Peyer's patch (tissue), 4 donors: ENCODE measurements at regions not wholly inside any gene's neighbourhood (a gene's known extent, or its start where the extent isn't known, plus 50 kb on each side); places are given as distances from the start of the nearest gene placed in this dataset.

Source experiments
- POLR2A ChIP-seq, 2 donors: fragments of 450-650 bp; IDR thresholded peaks; one replicate each; pipeline ENCODE4 v1.5.1; 2017; ENCODE audit warnings: antibody characterized with exemption in 2 of 2, mild to moderate bottlenecking in 2 of 2, moderate library complexity in 2 of 2
- TF ChIP-seq, protein P1 (sequence below), 6 experiments: fragments of 450-650 bp in 4 of 6; fragments of 200-600 bp in 2 of 6; sonication (generic) in 1 of 6; IDR thresholded peaks; one replicate each; pipeline ENCODE4 v1.5.1; 2017 to 2019; ENCODE audit warnings: antibody characterized with exemption in 6 of 6, mild to moderate bottlenecking in 3 of 6, moderate library complexity in 1 of 6

DNA sequence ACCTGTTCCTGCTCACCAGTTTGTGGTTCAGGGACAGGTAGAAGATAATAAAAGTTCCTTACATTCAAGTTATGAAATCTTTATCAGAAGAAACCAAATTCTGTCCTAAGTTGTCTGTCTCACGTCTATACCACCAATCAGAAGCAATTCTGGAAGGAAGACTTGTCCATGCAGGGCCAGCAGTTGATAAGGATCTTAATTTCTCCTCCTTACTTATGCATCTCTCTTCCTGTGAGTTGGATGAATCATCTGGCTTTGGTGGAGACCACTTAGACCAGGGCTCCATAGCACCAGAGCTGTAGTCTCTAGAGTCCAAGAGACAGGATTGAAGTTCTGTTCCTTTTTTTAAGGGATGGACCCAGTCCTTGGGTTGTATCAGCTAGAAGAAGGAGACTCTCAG lies 106.5 kb downstream of the APOB start:
- TF ChIP-seq, protein P1, sequence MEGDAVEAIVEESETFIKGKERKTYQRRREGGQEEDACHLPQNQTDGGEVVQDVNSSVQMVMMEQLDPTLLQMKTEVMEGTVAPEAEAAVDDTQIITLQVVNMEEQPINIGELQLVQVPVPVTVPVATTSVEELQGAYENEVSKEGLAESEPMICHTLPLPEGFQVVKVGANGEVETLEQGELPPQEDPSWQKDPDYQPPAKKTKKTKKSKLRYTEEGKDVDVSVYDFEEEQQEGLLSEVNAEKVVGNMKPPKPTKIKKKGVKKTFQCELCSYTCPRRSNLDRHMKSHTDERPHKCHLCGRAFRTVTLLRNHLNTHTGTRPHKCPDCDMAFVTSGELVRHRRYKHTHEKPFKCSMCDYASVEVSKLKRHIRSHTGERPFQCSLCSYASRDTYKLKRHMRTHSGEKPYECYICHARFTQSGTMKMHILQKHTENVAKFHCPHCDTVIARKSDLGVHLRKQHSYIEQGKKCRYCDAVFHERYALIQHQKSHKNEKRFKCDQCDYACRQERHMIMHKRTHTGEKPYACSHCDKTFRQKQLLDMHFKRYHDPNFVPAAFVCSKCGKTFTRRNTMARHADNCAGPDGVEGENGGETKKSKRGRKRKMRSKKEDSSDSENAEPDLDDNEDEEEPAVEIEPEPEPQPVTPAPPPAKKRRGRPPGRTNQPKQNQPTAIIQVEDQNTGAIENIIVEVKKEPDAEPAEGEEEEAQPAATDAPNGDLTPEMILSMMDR (IDR thresholded peaks at IDR 0.05), result no peak
- TF ChIP-seq POLR2A (IDR thresholded peaks at IDR 0.05), result no peak
